WTC11 (cell line): ENCODE measurements at regions not wholly inside any gene's neighbourhood (a gene's known extent, or its start where the extent isn't known, plus 50 kb on each side); places are given as distances from the start of the nearest gene placed in this dataset.

ENCODE experiments used
- CREB1 ChIP-seq: sonication (generic); formaldehyde crosslinking; IDR thresholded peaks from 2 replicates; pipeline ENCODE4 v1.8.0; 2023; ENCODE audit warnings: mild to moderate bottlenecking, missing genetic modification reagents
- FOXJ3 ChIP-seq: sonication (generic); formaldehyde crosslinking; IDR thresholded peaks from 2 replicates; pipeline ENCODE4 v1.9.0; 2021; ENCODE audit warnings: missing genetic modification reagents, mild to moderate bottlenecking, borderline replicate concordance
- NR2C2 ChIP-seq: sonication (generic); formaldehyde crosslinking; IDR thresholded peaks from 2 replicates; pipeline ENCODE4 v1.8.0; 2022; ENCODE audit warnings: mild to moderate bottlenecking, missing genetic modification reagents
- ZNF396 ChIP-seq: fragments of 250-450 bp; sonication (Bioruptor Pico); IDR thresholded peaks from 2 replicates; pipeline ENCODE4 v1.8.0; 2021; ENCODE audit warnings: mild to moderate bottlenecking, moderate library complexity, borderline replicate concordance
- TF ChIP-seq, protein P1 (sequence below): fragments of 200-600 bp; IDR thresholded peaks from 2 replicates; pipeline ENCODE4 v1.8.0; 2022; ENCODE audit warnings: antibody characterized with exemption
- TF ChIP-seq, protein P2 (sequence below): sonication (generic); formaldehyde crosslinking; IDR thresholded peaks from 2 replicates; pipeline ENCODE4 v1.8.1; 2023; ENCODE audit warnings: mild to moderate bottlenecking, missing genetic modification reagents, moderate library complexity
- TF ChIP-seq, protein P3 (sequence below): sonication (generic); formaldehyde crosslinking; IDR thresholded peaks from 2 replicates; pipeline ENCODE4 v1.8.0; 2022; ENCODE audit warnings: mild to moderate bottlenecking, missing genetic modification reagents
- TF ChIP-seq, protein P4 (sequence below): sonication (generic); formaldehyde crosslinking; IDR thresholded peaks from 2 replicates; pipeline ENCODE4 v1.8.0; 2023; ENCODE audit warnings: mild to moderate bottlenecking, missing genetic modification reagents
- TF ChIP-seq, protein P5 (sequence below): fragments of 250-450 bp; sonication (Bioruptor Pico); IDR thresholded peaks from 2 replicates; pipeline ENCODE4 v1.9.0; 2021; ENCODE audit warnings: mild to moderate bottlenecking
- TF ChIP-seq, protein P6 (sequence below): fragments of 250-450 bp; sonication (Bioruptor Pico); IDR thresholded peaks from 2 replicates; pipeline ENCODE4 v2.1.2; 2022; ENCODE audit warnings: mild to moderate bottlenecking, moderate library complexity

DNA sequence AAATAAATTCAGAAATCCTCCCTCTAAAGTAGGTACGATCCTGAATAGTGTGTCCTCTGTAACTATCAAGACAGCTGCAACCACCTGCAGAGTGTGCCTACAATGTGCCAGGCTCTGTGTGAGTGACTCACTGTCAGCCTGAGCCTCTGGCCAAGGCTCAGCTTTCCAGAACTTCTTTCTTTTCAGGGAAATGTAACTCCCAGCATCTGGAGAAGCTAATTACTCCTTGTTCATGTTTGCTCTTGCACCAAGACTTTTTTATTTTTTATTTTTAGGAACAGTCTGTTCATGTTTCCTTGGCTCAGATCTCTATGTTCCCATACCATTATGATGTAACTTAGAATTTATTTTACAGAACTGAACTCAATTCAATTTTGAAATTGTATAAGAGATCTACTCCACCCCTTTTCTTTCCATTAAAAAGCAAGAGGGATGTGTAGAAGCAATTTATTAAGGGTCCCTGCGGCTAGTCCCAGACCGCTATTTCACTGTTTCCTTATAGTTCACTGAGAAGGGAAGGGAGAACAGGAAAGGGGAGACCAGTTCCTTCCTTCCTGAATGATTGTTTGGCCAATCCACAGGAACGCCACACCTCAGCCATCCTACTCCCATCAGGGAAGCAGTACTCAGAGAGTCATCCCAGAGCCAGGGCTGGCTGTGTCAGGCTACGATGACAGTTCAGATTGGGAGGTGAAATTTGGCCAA lies 112.4 kb upstream of the ZNF648 start:
- TF ChIP-seq ZNF396 (CRISPR knock-in tag) (no peak), CREB1 (no peak), NR2C2 (CRISPR knock-in tag) (no peak), FOXJ3 (no peak)
- TF ChIP-seq, protein P1, sequence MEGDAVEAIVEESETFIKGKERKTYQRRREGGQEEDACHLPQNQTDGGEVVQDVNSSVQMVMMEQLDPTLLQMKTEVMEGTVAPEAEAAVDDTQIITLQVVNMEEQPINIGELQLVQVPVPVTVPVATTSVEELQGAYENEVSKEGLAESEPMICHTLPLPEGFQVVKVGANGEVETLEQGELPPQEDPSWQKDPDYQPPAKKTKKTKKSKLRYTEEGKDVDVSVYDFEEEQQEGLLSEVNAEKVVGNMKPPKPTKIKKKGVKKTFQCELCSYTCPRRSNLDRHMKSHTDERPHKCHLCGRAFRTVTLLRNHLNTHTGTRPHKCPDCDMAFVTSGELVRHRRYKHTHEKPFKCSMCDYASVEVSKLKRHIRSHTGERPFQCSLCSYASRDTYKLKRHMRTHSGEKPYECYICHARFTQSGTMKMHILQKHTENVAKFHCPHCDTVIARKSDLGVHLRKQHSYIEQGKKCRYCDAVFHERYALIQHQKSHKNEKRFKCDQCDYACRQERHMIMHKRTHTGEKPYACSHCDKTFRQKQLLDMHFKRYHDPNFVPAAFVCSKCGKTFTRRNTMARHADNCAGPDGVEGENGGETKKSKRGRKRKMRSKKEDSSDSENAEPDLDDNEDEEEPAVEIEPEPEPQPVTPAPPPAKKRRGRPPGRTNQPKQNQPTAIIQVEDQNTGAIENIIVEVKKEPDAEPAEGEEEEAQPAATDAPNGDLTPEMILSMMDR, result no peak
- TF ChIP-seq, protein P2, sequence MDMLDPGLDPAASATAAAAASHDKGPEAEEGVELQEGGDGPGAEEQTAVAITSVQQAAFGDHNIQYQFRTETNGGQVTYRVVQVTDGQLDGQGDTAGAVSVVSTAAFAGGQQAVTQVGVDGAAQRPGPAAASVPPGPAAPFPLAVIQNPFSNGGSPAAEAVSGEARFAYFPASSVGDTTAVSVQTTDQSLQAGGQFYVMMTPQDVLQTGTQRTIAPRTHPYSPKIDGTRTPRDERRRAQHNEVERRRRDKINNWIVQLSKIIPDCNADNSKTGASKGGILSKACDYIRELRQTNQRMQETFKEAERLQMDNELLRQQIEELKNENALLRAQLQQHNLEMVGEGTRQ (CRISPR knock-in tag), result no peak
- TF ChIP-seq, protein P3, sequence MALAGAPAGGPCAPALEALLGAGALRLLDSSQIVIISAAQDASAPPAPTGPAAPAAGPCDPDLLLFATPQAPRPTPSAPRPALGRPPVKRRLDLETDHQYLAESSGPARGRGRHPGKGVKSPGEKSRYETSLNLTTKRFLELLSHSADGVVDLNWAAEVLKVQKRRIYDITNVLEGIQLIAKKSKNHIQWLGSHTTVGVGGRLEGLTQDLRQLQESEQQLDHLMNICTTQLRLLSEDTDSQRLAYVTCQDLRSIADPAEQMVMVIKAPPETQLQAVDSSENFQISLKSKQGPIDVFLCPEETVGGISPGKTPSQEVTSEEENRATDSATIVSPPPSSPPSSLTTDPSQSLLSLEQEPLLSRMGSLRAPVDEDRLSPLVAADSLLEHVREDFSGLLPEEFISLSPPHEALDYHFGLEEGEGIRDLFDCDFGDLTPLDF (CRISPR knock-in tag), result no peak
- TF ChIP-seq, protein P4, sequence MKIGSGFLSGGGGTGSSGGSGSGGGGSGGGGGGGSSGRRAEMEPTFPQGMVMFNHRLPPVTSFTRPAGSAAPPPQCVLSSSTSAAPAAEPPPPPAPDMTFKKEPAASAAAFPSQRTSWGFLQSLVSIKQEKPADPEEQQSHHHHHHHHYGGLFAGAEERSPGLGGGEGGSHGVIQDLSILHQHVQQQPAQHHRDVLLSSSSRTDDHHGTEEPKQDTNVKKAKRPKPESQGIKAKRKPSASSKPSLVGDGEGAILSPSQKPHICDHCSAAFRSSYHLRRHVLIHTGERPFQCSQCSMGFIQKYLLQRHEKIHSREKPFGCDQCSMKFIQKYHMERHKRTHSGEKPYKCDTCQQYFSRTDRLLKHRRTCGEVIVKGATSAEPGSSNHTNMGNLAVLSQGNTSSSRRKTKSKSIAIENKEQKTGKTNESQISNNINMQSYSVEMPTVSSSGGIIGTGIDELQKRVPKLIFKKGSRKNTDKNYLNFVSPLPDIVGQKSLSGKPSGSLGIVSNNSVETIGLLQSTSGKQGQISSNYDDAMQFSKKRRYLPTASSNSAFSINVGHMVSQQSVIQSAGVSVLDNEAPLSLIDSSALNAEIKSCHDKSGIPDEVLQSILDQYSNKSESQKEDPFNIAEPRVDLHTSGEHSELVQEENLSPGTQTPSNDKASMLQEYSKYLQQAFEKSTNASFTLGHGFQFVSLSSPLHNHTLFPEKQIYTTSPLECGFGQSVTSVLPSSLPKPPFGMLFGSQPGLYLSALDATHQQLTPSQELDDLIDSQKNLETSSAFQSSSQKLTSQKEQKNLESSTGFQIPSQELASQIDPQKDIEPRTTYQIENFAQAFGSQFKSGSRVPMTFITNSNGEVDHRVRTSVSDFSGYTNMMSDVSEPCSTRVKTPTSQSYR (CRISPR knock-in tag), result no peak
- TF ChIP-seq, protein P5, sequence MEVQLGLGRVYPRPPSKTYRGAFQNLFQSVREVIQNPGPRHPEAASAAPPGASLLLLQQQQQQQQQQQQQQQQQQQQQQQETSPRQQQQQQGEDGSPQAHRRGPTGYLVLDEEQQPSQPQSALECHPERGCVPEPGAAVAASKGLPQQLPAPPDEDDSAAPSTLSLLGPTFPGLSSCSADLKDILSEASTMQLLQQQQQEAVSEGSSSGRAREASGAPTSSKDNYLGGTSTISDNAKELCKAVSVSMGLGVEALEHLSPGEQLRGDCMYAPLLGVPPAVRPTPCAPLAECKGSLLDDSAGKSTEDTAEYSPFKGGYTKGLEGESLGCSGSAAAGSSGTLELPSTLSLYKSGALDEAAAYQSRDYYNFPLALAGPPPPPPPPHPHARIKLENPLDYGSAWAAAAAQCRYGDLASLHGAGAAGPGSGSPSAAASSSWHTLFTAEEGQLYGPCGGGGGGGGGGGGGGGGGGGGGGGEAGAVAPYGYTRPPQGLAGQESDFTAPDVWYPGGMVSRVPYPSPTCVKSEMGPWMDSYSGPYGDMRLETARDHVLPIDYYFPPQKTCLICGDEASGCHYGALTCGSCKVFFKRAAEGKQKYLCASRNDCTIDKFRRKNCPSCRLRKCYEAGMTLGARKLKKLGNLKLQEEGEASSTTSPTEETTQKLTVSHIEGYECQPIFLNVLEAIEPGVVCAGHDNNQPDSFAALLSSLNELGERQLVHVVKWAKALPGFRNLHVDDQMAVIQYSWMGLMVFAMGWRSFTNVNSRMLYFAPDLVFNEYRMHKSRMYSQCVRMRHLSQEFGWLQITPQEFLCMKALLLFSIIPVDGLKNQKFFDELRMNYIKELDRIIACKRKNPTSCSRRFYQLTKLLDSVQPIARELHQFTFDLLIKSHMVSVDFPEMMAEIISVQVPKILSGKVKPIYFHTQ (CRISPR knock-in tag), result no peak
- TF ChIP-seq, protein P6, sequence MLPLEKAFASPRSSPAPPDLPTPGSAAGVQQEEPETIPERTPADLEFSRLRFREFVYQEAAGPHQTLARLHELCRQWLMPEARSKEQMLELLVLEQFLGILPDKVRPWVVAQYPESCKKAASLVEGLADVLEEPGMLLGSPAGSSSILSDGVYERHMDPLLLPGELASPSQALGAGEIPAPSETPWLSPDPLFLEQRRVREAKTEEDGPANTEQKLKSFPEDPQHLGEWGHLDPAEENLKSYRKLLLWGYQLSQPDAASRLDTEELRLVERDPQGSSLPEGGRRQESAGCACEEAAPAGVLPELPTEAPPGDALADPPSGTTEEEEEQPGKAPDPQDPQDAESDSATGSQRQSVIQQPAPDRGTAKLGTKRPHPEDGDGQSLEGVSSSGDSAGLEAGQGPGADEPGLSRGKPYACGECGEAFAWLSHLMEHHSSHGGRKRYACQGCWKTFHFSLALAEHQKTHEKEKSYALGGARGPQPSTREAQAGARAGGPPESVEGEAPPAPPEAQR (CRISPR knock-in tag), result no peak
